ENCODE measurements at regions not wholly inside any gene's neighbourhood (a gene's known extent, or its start where the extent isn't known, plus 50 kb on each side); places are given as distances from the start of the nearest gene placed in this dataset.

DNA sequence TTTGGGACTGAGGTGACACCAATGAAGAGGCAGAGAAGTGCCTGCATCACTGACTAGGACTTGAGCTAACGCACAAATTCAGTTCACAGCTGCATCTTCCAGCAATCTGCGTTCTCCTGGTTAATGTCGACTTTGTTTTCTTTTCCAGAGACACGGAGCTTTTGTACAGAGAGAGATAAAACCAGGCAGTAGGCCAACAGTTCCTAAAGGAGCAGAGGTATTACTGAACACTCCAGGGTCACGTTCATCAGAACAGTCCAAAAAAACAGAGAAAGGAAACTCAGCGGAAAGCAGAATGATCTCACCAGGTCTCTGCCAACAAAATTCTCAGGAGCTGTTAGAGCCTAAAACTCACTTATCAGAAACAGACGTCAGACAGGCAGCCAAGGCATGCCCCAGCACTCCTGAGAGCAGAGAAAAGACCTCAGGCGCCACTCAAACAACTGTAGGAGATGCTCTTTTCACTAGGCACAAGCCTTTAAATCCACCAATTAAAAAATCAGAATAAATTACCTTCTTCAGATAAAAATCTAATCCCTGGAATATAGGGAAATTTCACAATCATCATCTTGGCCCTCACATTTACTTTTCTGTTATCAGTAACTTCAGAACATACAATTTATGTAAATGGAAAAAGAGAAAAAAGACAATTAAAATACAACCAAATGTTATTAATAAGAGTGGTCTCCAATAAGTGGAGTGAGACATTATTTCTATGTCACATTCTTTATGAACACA, 95.9 kb upstream of the SPTBN1 start:
- H3K27me3 Mint-ChIP-seq (ENCODE audit: low read depth), result peaks cover 26% of the 10 kb centered on the region
- ATAC-seq (no peak), DNase-seq (no peak)
- H3K4me3 Mint-ChIP-seq, result no peak overlapping the region
- no peaks in the 10 kb centered on the region for H3K36me3 Mint-ChIP-seq (ENCODE audit: insufficient read depth)
- peaks cover 7% of the 10 kb centered on the region for H3K9me3 Mint-ChIP-seq
- H3K4me1 Mint-ChIP-seq (ENCODE audit: low read depth), result no peaks in the 10 kb centered on the region

DNA sequence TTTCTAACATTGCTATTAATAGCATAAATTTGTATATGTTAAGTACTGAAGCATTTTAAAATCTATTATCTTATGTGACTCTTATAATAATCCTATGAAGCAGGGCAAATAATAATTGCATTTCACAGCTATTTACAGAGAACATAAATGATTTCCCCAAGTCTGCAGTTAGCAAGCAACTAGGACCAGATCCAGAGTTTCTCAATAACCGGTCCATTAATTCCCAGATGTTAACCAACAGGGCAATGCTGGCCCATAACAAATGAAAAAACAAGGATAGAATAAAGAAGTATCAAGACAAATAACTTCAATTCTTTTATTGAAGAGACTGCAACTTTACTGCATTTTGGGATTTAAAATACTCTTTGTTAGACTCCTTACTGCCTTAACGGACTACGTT, 91.7 kb upstream of the SPTBN1 start:
- Mint-ChIP-seq H3K27me3 (ENCODE audit: low read depth) (peaks cover 30% of the 10 kb centered on the region), H3K4me1 (ENCODE audit: low read depth) (no peaks in the 10 kb centered on the region), H3K4me3 (no peak overlapping the region), H3K9me3 (peaks cover 28% of the 10 kb centered on the region), H3K36me3 (ENCODE audit: insufficient read depth) (no peaks in the 10 kb centered on the region)
- no peak for DNase-seq
- no peak for ATAC-seq

DNA sequence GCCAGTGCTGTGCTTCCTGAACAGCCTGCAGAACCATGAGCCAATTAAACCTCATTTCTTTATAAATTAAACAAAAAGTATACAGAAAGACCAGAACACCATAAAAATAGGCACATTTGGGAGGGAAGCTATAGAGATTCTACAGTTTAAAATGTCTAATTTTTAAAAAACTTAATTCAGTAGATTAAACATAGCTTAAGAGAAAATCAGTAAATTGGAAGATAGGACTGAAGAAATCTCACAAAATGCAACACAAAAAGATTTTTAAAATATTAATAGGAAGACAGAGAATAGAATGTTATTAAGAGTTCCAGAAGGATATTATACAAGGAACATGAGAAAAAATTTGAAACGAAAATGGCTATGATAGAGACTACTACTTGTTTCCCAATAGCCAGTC, 90.5 kb upstream of the SPTBN1 start:
- no peak overlapping the region for H3K4me3 Mint-ChIP-seq
- no peaks in the 10 kb centered on the region for H3K4me1 Mint-ChIP-seq (ENCODE audit: low read depth)
- ATAC-seq (no peak), DNase-seq (no peak)
- peaks cover 29% of the 10 kb centered on the region for H3K27me3 Mint-ChIP-seq (ENCODE audit: low read depth)
- peaks cover 28% of the 10 kb centered on the region for H3K9me3 Mint-ChIP-seq
- H3K36me3 Mint-ChIP-seq (ENCODE audit: insufficient read depth), result no peaks in the 10 kb centered on the region

DNA sequence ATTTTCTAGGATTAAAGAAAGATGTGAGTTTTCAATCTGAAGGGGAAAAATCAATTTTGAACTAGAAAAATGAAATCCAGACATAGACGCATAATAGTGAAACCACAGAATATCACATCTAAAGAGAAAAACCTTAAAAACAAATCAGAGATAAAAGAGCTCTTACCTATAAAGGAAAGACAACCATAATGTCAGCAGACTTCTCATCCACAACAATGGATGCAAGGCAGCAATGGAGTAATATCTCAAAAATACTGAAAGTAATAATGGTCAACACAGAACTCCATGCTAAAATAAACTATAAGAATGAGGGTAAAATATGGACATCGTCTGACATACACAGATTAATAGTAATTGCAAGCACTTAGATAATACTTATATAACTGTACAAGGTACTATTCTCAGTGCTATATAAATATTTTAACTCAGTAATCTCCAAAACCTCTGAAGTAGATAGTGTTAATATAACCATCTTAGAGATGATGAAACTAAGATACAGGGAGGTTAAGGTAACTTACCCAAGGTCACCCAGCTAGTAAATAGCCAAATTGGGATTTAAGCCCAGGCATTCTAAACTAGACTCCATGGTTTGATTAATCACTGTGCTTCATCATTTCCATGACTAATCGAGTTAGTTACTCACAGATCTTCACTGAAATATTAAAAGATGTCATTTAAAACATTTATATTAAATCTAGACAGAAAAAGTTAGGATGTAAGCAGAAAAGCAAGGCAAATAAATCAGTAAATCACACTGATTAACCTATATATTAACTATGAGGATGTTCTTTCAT, 89.4 kb upstream of the SPTBN1 start:
- peaks cover 30% of the 10 kb centered on the region for H3K27me3 Mint-ChIP-seq (ENCODE audit: low read depth)
- peaks cover 28% of the 10 kb centered on the region for H3K9me3 Mint-ChIP-seq
- ATAC-seq, result no peak

DNA sequence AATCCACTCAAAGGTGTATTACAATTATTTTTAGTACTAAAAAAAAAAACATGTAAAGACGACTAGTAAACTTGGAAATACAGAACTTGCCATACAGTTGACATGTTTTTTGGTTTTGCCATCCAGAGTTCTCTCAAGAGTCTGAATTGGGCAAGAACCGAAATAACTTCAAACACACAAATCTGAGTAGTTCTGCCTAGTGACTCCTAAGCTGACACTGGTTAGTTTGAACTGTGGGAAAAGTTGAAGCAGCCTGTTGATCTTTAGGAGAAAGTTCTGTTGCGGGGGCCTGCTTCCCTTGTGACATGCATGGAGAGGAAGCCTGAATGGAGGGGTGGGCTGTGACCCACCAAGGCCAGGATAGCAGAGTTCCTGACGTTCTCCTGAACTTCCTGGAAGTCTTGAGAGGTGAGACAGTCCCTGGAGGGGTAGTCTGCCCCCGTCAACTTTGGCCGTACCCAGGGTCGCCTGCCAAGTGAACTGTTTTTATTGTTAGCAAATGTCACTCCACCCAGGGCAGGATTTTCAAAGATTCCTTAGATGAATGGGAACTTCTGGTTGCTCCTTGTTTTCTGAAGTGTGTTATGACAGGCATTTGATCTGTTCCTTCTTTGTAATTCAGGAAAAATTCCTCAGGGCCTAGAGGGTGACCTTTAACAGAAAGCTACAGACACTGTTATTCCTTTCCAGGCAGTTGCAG, 85.6 kb upstream of the SPTBN1 start:
- Mint-ChIP-seq H3K4me1 (ENCODE audit: low read depth) (no peaks in the 10 kb centered on the region), H3K4me3 (no peak overlapping the region), H3K27me3 (ENCODE audit: low read depth) (peaks cover 17% of the 10 kb centered on the region), H3K36me3 (ENCODE audit: insufficient read depth) (no peaks in the 10 kb centered on the region), H3K9me3 (peaks cover 18% of the 10 kb centered on the region)
- DNase-seq (no peak), ATAC-seq (no peak)

More for the DNA sequence above, 89.4 kb upstream of the SPTBN1 start:
- Mint-ChIP-seq H3K4me1 (ENCODE audit: low read depth) (no peaks in the 10 kb centered on the region), H3K36me3 (ENCODE audit: insufficient read depth) (no peaks in the 10 kb centered on the region), H3K4me3 (no peak overlapping the region)
- no peak for DNase-seq

DNA sequence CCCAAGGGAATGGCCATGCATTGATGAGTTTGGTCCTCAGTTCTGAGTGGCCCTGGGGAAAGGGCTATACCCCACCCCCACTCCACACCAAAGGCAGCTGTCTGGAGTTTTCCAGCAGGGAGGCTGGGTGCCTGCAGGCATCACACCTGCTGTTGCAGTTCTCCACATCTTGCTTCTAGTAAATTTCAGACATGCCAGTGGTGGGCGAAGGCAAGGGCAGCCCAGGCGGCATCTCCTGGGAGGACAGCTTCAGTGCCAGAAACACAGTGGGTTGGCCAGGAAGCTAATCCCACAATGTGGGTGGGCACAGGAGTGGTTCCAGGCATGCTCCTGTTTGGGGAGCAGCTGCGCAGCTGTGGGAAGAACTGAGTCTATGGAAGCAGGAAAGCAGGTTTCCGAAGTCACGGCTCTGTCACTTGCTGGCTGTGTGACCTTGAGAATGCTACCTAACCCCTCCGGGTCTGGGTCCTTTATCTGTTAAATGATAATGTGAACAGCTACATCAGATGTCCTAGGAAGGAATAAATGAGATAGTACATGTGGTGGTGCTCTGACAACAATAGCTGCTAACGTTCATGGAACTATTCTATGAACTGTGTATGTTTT, 84.6 kb upstream of the SPTBN1 start:
- H3K4me3 Mint-ChIP-seq, result no peak overlapping the region
- H3K4me1 Mint-ChIP-seq (ENCODE audit: low read depth), result no peaks in the 10 kb centered on the region
- peaks cover 25% of the 10 kb centered on the region for H3K27me3 Mint-ChIP-seq (ENCODE audit: low read depth)
- ATAC-seq (no peak), DNase-seq (no peak)
- H3K36me3 Mint-ChIP-seq (ENCODE audit: insufficient read depth), result no peaks in the 10 kb centered on the region
- peaks cover 12% of the 10 kb centered on the region for H3K9me3 Mint-ChIP-seq

DNA sequence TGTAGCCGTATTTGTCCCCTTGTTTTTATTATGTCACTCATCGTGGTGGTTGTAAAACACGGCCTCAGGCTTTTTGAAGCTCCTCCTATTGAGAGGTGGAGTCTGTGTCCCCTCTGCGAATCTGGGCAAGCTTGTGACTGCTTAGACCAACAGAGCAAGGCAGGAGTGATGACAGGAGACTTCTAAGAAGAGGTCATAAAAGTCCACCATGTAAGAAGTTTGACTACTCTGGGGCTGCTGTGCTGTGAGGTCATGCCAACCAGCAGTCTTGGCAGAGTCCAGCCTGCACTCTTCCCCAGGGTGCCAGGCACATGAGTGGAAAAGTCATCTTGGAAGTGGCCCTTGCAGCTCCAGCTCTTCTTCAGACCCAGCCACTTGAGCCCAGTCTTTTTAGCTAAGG, 83.8 kb upstream of the SPTBN1 start:
- no peak overlapping the region for H3K4me3 Mint-ChIP-seq
- no peak for DNase-seq
- no peaks in the 10 kb centered on the region for H3K36me3 Mint-ChIP-seq (ENCODE audit: insufficient read depth)
- ATAC-seq, result no peak
- H3K27me3 Mint-ChIP-seq (ENCODE audit: low read depth), result peaks cover 29% of the 10 kb centered on the region
- H3K4me1 Mint-ChIP-seq (ENCODE audit: low read depth), result no peaks in the 10 kb centered on the region
- H3K9me3 Mint-ChIP-seq, result peaks cover 12% of the 10 kb centered on the region

DNA sequence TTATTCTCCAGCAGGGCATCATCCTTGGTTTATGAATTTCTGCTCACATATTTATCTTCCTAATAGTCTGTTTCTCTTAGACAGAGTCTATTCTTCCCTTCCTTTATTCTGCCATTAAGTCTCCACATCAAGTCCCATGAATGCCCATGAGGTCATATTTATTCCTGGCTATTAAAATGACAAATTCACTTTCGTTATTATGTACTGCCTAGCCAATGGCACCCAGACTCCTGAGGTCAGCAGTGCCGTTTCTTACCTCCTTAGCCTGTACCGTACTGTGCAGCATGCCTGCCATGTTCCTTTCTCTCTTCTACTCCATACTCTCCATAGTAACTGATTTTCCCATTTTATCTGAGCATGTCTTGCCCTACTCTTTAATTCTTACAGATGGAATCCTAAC, 82.3 kb upstream of the SPTBN1 start:
- H3K36me3 Mint-ChIP-seq (ENCODE audit: insufficient read depth), result no peaks in the 10 kb centered on the region
- no peak for DNase-seq
- H3K4me3 Mint-ChIP-seq, result no peak overlapping the region
- H3K9me3 Mint-ChIP-seq, result peaks cover 4% of the 10 kb centered on the region
- ATAC-seq, result no peak
- H3K27me3 Mint-ChIP-seq (ENCODE audit: low read depth), result peaks cover 27% of the 10 kb centered on the region
- H3K4me1 Mint-ChIP-seq (ENCODE audit: low read depth), result no peaks in the 10 kb centered on the region

DNA sequence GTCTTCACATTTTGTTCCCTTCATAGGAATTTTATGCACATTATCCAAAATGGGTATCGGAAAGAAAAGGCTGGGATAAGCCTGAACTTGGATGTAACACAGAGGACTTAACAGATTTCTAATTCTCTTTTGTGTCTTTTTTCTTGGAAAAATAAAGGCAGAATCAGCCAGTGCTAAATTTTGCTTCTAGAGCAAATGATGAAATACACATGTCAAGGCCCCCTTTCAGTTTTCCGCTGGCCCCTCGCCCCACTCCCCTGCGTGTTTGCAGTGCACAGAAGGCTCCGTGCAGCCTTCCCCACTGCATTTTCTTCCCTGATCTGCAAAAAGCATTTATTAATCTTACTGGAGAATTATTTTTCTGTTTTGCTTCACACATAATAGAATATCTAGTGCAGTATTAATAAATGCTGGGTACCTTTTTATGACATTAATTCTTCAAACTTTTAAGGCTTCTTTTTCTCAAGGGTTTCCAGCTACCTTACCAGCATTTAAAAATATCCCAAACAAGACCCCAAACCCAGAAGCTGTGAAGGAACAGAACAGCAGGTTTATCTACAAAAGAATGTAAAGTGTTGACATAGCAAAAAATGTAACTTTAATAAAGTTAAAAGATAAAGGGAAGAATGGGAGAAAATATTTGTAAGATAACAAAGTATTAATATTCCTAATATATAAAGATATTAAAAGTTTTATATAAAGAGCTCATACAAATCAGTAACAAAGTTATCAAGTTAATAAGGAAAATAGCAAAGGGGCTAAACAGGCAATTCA, 81.3 kb upstream of the SPTBN1 start:
- H3K9me3 Mint-ChIP-seq, result no peaks in the 10 kb centered on the region
- no peak overlapping the region for H3K4me3 Mint-ChIP-seq
- H3K36me3 Mint-ChIP-seq (ENCODE audit: insufficient read depth), result no peaks in the 10 kb centered on the region
- H3K4me1 Mint-ChIP-seq (ENCODE audit: low read depth), result no peaks in the 10 kb centered on the region
- DNase-seq, result no peak
- no peak for ATAC-seq
- peaks cover 24% of the 10 kb centered on the region for H3K27me3 Mint-ChIP-seq (ENCODE audit: low read depth)

DNA sequence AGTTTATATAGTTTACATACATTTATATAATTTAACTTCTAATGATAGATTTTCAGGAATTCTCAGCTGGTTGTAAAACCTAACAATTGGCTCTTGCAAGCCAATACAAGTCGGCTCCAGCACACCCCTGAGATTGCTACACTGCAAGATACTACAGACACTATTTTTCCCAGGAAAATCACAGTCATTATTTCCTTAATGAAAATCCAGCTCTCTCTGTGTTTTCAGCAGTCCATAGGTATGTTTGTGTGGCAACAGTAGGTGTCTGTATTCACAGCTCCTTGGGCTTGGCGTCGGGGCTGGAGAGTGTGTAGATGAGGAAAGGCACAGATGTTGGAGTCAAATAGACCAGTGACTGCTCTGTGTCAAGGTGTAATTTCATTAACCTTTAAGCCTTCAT, 78.7 kb upstream of the SPTBN1 start:
- ATAC-seq (no peak), DNase-seq (no peak)
- Mint-ChIP-seq H3K4me1 (ENCODE audit: low read depth) (no peaks in the 10 kb centered on the region), H3K27me3 (ENCODE audit: low read depth) (peaks cover 19% of the 10 kb centered on the region), H3K4me3 (no peak overlapping the region), H3K36me3 (ENCODE audit: insufficient read depth) (no peaks in the 10 kb centered on the region), H3K9me3 (no peaks in the 10 kb centered on the region)

DNA sequence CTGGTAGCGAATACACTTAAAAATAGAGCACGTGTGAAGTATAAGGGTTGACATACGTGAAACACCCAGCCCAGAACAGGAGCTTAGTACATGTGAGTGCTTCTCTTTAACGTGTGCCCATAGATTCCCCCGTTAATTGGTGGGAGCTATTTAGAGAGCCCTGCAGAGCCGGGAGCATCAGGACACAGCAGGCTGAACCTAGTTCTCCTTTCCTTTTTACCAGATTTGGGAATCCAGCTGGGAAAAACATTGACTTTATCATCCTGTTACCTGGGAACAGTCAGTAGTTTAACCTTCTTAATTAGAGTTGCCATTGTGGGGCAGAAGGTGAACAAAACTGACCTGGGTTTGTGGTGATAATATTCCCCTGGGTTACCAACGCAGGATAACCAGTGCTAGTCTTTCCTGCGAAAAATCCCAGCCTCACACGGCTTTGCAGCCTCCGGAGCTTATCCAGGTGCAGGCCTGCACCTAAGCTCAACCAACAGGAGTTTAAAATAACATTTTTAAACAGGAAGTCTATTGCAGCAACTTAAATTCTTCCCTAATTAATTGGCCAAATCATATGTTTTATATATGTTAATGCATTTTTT, 78.1 kb upstream of the SPTBN1 start:
- H3K36me3 Mint-ChIP-seq (ENCODE audit: insufficient read depth), result no peaks in the 10 kb centered on the region
- no peaks in the 10 kb centered on the region for H3K9me3 Mint-ChIP-seq
- no peak overlapping the region for H3K4me3 Mint-ChIP-seq
- DNase-seq (no peak), ATAC-seq (no peak)
- peaks cover 18% of the 10 kb centered on the region for H3K27me3 Mint-ChIP-seq (ENCODE audit: low read depth)
- no peaks in the 10 kb centered on the region for H3K4me1 Mint-ChIP-seq (ENCODE audit: low read depth)

DNA sequence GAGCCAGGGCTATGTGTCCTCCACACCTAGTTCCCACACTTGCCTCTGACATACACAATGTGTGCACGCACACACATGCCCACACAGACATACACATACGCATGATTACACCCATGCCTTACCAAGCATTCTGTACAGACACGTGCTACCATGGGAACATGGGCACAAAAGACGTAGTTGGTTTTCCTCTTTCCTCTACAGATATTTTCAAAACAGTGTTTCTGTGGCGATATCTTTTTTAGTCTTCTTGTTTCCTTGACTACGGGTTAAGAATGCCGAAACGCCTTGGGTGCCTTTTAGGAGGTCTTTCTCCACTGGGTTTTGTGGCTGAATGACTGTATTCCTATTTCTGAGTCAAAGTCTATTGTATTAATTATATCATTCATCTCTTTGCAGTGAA, 75.5 kb upstream of the SPTBN1 start:
- ATAC-seq (no peak), DNase-seq (no peak)
- Mint-ChIP-seq H3K27me3 (ENCODE audit: low read depth) (peaks cover 11% of the 10 kb centered on the region), H3K9me3 (no peaks in the 10 kb centered on the region), H3K4me1 (ENCODE audit: low read depth) (no peaks in the 10 kb centered on the region), H3K36me3 (ENCODE audit: insufficient read depth) (no peaks in the 10 kb centered on the region), H3K4me3 (no peak overlapping the region)

DNA sequence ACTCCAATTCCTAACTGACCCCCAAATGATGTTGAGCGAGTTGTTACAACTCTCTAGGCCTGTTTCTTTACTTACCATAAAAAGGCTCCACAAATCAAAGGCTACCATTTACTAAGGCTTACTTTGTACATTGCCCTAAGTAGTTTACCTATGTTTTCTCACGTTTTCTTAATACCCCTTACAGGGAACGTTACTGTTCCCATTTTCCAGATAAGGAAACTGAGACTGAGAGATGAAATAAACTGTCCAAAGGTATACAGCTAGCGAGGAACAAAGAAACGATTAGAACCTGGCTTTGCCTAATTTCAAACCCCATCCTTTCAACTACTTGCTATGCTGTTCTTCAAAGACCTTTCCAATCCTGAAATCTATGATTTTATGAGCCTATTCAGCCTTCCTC, 74.8 kb upstream of the SPTBN1 start:
- no peaks in the 10 kb centered on the region for H3K9me3 Mint-ChIP-seq
- peaks cover 7% of the 10 kb centered on the region for H3K27me3 Mint-ChIP-seq (ENCODE audit: low read depth)
- no peaks in the 10 kb centered on the region for H3K4me1 Mint-ChIP-seq (ENCODE audit: low read depth)
- DNase-seq (no peak), ATAC-seq (no peak)
- no peak overlapping the region for H3K4me3 Mint-ChIP-seq
- H3K36me3 Mint-ChIP-seq (ENCODE audit: insufficient read depth), result no peaks in the 10 kb centered on the region
